Putamen (tissue), 1 donor: ENCODE measurements at regions not wholly inside any gene's neighbourhood (a gene's known extent, or its start where the extent isn't known, plus 50 kb on each side); places are given as distances from the start of the nearest gene placed in this dataset.

Source experiments
- DNase-seq: peaks from one replicate; pipeline ENCODE4 v3.0.0-alpha.2; 2016; ENCODE audit warnings: low spot score

DNA sequence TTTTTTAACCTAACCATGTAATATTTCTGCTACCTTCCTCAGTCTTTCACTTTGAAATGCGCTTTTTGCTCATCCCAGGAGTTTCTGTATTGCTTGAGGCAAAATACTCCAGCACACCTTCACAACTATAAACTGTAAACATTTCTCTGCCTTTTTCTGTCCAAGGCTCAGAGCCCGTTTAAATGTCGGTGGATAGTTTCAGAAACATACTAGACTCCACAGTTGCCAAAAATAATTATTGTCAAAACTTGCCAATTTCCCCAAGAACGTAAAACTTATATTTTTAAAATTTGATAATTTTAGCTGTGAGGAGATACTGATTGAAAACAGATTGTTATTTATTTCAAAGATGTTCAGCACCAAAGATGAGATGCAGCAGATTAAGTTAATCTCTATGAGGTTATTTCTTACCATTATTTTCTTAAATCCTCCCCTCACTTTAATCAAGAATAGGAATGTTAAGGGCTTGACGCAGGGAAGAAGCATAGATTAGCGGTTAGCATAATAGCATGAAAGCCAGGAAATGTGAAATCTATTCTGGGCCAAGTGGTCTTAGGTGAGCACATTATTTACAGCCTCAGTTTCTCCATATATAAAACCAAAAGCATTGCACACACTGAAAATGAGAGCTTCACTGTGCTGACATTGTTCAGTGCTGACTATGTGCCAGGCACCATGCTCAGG, 91.5 kb upstream of the ESRRG start:
- no peak for DNase-seq

DNA sequence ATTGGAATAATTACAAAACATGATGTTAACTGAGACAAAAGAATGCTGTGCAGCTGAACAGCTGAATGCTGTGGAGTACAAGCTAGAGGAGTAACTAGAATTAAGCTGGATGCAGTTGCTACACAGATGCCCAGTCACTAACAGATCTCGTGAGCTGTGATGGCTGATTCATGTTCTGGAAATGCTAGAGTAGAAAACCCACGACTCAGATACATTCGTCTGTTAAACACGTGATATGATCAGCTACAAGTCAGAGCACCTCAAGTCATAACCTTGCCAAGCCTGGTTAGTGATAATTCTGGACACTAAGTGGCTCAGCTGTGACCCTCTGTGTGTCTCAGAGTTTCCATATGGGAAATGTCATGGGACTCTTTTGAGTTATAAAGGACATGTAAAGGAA, 89.7 kb upstream of the ESRRG start:
- no peak for DNase-seq

DNA sequence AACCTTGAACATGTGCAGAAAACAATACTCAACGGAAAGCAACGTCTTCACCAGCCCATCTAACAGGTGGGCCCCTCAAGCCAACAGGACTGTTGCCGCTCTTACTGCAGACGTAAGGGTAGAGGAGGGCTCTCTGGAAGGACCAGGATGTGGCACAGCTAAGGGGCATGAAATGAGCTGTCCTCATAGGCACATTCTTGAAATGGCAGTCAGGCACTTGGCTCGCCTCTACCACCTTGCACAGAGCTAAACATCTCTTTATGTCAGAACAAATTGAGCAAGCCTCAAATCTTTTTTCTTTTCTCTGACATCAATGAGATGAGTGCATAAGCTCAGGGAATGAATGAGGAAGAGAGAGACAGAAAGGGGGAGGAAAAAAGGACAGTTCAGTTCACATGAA, 86.4 kb upstream of the ESRRG start:
- DNase-seq, result no peak

DNA sequence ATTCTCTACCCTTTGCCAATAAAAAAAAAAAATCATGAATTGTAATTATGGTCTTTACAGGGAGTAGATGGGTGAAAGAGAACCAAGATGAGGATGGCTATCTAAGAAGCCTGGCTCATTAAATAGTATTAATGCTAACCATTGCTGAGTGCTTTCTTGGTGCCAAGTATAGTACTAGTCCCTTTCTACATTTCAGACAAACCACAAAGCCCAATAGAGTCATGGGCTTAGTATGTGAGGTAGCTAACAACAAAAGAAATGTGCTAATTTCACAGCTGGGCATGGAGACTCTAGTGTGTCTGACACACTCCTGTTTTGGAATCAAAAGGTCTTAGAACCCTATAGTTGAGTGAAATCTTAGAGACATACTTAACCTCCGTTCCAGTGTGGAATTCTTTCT, 84.5 kb upstream of the ESRRG start:
- DNase-seq, result no peak

DNA sequence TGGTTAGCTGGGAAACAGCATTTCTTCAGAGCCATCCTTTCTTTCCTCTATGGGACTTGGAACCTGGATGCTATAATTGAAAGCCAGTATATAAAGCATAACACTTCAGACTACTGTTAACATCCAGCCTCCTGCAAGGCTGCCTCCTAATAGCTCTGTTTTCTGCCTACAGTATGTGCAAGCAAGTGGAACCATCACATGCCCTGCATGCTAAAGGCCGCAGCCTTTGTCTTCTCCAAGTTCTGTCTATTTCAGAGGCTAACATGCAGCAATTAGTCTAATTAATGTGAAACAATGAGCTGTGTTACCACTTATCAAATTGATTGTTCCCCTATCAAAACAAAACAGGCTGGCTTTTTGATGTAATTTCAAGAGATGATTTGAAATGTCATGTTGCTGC, 82.7 kb upstream of the ESRRG start:
- no peak for DNase-seq

DNA sequence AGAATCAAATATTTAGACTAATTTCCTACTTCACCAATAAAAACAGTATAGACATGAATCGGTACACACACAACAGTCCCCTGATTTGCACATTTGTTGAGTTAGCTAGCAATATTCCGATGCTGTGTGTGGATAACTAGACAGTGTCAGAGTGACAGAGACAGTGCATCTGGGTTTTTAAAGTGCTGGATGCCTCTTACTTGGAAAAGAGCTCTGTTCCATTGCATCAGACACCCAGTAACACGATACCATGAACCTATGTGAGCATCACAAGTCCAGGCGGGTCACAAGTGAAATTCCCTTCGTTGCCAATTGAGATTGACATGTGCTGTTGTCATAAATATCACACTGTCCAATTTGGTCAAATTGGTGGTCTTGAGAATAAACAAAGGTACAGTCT, 82.0 kb upstream of the ESRRG start:
- DNase-seq, result no peak

DNA sequence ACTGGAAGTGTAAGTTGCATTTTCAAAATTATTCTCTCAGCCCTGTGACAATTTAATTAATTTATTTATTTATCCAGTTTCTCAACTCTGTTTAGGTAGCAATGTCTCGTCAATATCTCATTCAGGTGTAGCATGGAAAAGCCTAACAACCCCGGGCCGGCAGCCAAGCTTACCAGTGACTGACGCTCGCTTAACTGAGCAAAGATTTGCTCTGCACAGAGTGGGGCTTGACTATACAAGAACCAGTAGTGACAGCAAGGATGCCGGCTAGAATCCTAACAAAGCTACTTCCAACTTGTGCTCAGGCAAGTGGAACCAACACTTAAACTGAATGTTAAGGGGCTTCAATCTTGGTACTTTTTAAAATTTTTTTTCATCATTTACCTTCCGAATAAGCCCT, 80.9 kb upstream of the ESRRG start:
- no peak for DNase-seq

DNA sequence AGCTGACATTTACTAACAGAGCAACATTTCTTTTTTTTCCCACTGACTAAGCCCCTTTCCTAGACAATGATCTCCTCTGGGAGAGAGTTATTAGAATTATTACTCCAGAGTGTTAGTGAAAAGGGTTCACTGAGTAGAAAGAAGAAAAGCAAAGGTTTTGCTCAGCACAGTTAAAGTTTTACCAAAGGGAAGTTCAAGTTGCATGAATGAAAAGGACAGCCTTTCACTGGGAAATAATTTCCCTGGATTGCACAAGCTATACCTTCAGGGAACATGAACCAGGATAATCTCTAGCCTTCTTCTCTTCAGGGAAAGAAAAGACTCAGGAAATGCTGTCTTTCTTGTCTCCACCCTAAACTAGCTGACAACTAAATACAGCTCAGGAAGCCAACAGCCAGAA, 71.4 kb upstream of the ESRRG start:
- no peak for DNase-seq

DNA sequence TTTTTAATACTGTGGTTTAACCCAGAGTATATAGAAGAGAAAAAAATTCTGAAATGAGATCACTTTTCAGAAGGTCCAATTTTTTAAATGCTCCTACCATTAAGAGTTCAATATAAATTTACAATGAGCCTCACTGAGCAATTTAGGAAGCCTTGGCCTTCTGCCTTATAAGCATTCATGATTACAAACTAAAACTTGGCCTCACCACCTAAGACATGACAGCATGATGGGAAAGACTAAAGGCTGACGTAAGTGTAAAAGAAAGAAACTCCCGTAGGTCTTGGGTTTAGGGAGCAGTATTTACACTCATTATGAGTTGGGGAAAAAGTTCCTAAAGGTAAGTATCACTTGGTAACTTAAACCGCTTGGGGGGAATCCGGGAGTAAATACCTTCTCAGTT, 70.7 kb upstream of the ESRRG start:
- no peak for DNase-seq

DNA sequence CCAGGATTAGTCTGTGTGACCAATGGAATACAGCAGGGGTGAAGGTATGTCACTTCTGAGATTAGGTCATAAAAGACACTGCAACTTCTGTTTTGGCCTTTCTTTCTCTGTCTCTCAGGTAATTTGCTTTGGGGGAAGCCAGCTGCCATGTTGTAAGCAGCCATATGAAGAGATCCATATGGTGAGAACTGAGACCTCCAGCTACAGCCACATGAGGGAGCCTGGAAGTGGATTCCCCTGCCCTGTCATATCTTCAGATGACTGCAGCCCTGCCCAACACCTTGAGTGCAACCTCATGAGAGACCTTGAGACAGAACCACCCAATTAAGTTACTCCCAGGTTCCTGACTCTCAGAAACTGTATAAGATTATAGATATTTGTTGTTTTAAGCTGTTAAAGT, 70.1 kb upstream of the ESRRG start:
- DNase-seq, result no peak

DNA sequence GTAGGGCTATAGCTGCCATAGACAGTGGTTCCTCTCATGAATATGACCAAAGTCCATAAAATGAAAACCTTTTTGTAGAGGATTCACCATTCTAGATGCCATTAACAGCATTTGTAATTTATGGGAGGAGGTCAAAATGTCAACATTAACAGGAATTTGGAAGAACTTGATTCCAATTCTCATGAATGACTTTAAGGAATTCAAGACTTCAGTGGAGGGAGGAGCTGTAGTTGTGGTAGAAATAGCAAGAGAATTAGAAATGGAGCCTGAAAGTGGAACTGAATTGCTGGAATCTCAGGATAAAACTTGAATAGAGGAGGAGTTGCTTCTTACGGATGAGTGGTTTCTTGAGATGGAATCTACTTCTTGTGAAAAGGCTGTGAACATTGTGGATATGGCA, 65.4 kb upstream of the ESRRG start:
- no peak for DNase-seq

DNA sequence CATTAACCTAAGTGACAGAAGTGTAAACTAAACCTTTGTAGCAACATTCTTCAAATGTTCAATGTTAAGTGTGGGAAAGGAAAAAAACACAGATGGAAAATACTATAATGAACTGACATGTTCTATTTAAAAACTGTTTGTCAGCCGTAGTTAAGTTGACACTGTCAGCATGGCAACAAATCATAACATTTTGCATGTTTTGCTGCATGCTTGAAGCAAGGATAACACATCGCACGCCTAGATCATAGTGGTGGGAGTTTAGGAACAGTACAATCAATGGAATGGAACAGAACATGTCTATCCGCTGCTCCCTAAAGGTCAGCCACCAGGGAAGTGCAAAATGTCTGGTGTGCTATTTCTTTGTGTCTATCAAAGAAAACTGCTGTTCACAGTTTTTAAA, 62.5 kb upstream of the ESRRG start:
- DNase-seq, result no peak

DNA sequence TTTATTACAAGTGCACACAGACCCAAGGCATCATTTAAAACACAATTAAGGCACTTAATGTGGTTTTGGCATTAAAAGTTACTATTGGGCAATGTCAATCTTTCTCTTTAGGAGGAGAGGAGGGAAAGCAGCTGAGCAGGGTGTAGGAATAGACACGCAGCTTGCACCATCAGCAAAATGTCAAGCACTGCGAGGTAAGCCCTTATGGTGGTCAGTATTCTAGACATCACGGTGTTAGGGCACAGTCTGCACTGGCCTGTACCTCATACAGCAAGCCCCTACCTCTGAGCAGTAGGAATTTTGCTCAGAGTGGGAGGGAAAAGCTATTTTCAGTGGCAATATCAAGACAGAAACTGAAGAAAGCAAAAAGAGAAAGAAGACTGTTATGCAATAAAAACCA, 62.0 kb upstream of the ESRRG start:
- no peak for DNase-seq

DNA sequence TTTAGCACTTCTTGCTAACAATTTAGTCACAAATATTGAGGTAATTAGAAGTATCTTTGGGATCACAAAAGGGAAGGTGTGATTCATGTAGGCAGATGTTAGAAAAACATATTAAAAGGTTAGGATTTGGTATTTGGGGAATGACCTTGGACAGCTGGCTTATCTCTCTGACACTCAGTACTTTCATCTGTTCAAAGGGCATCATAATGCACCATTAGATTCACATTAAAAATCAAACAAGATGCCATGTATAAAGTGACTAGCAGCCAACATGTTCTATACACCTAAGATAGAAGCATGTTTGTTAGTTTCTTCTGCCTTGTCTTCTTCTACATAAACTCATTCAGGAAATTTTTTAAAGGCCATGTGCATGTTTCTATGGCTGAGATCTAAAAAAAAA, 56.5 kb upstream of the ESRRG start:
- DNase-seq, result no peak

DNA sequence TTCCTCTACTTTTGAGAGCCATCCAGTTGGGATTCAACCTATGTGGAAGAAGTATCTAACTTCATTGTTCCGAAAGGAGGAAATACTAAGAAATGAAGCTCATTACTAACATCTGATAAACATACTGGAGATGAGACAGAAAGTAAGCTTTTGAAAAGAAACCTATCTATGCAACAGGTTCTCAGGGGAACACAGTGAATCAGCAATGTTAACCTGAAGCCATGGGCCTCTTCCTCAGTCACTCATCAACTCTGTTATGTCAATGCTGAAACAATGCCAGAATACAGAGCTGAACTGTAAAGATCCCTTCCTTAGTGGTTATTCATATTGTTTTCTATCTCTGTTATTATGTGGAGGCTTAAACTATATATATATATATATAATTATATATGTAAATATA, 55.5 kb upstream of the ESRRG start:
- DNase-seq, result no peak

DNA sequence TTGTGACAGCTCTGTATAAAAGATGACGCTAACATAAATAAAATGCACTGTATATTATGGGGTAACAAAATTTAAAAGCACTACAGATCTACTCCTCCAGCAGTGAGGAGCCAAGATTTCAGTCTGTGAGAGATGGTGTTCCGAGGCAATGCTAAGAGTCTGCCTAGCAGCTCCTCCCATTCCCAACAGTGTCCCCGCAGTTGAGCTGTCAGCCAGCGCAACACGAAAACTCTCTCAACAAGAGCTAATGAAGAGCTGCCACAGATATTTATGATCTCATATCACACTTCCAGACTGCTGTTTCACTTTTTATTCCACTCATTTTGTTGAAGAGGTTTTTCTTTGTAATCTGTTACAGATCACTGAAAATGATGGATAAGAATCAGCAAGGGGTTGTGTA, 53.9 kb upstream of the ESRRG start:
- no peak for DNase-seq
